Smooth muscle cell (in vitro differentiated cells): ENCODE measurements at regions not wholly inside any gene's neighbourhood (a gene's known extent, or its start where the extent isn't known, plus 50 kb on each side); places are given as distances from the start of the nearest gene placed in this dataset.
A peak's percentile ranks its signal among the peaks of the same experiment; 100 is the strongest.

ENCODE experiments used
- DNase-seq: peaks from one replicate; lab custom pipeline; 2025; ENCODE audit not compliant: unreplicated experiment; lab: John Stamatoyannopoulos, UW
- H2AFZ ChIP-seq: fragments of 200-600 bp; sonication (generic); 2 replicates; pipeline ENCODE4 v1.6.0; 2016; ENCODE audit warnings: antibody characterized with exemption, low read depth, mild to moderate bottlenecking
- H3F3A ChIP-seq: fragments of 200-600 bp; sonication (generic); 2 replicates; pipeline ENCODE4 v1.6.0; 2017; ENCODE audit warnings: antibody characterized with exemption, low read depth
- H3K27ac ChIP-seq: fragments of 200-600 bp; sonication (generic); 2 replicates; pipeline ENCODE4 v1.5.1; 2016; ENCODE audit warnings: low read depth, mild to moderate bottlenecking
- H3K27me3 ChIP-seq: fragments of 200-600 bp; sonication (generic); 2 replicates; pipeline ENCODE4 v1.6.1; 2016; ENCODE audit warnings: low read depth, mild to moderate bottlenecking
- H3K36me3 ChIP-seq: fragments of 200-600 bp; sonication (generic); 2 replicates; pipeline ENCODE4 v1.5.1; 2016; ENCODE audit warnings: low read depth
- H3K4me1 ChIP-seq: fragments of 200-600 bp; sonication (generic); 2 replicates; pipeline ENCODE4 v1.5.1; 2016; ENCODE audit warnings: low read depth
- H3K4me2 ChIP-seq: fragments of 200-600 bp; sonication (generic); 2 replicates; pipeline ENCODE4 v1.6.0; 2016; ENCODE audit warnings: mild to moderate bottlenecking
- H3K4me3 ChIP-seq: fragments of 200-600 bp; sonication (generic); 2 replicates; pipeline ENCODE4 v1.5.1; 2016; ENCODE audit warnings: mild to moderate bottlenecking
- H3K79me2 ChIP-seq: fragments of 200-600 bp; sonication (generic); 2 replicates; pipeline ENCODE4 v1.6.0; 2016; ENCODE audit warnings: low read depth, mild to moderate bottlenecking
- H3K9ac ChIP-seq: fragments of 200-600 bp; sonication (generic); 2 replicates; pipeline ENCODE4 v1.6.0; 2016; ENCODE audit warnings: low read depth
- H3K9me3 ChIP-seq: fragments of 200-600 bp; sonication (generic); replicated peaks from 2 replicates; pipeline ENCODE4 v1.5.1; 2016; ENCODE audit warnings: low read depth
- H4K20me1 ChIP-seq: fragments of 200-600 bp; sonication (generic); 2 replicates; pipeline ENCODE4 v1.6.0; 2016; ENCODE audit warnings: low read depth
- CTCF ChIP-seq: fragments of 200-600 bp; sonication (generic); IDR thresholded peaks from 2 replicates; pipeline ENCODE4 v1.5.1; 2017; ENCODE audit warnings: borderline replicate concordance, mild to moderate bottlenecking, antibody characterized with exemption; ENCODE audit not compliant: insufficient read depth, poor library complexity, severe bottlenecking
- WGBS: methylation state at CpG from one replicate; pipeline ENCODE4 v1.1.7; 2016; ENCODE audit warnings: low lambda C conversion rate; 5-methylcytosine and 5-hydroxymethylcytosine counted together

GRCh38 chr1:9440261-9440660 lies 99.0 kb upstream of the SLC25A33 start:
- peaks cover 31% of the 10 kb centered on the region for H3K4me1 ChIP-seq
- no peak overlapping the region for H3K9ac ChIP-seq
- no peak overlapping the region for H3K27ac ChIP-seq
- H2AFZ ChIP-seq: no peak overlapping the region
- no peak overlapping the region for H3K4me2 ChIP-seq
- peaks cover 32% of the 10 kb centered on the region for H3F3A ChIP-seq
- no peaks in the 10 kb centered on the region for H3K9me3 ChIP-seq
- DNase-seq: no peak
- H4K20me1 ChIP-seq: no peaks in the 10 kb centered on the region
- no peaks in the 10 kb centered on the region for H3K79me2 ChIP-seq
- H3K36me3 ChIP-seq: no peaks in the 10 kb centered on the region
- H3K27me3 ChIP-seq: no peaks in the 10 kb centered on the region
- no peak for TF ChIP-seq CTCF
- WGBS: 97% methylated on average over 7 of the region's 7 CpGs
- H3K4me3 ChIP-seq: no peak overlapping the region

GRCh38 chr1:9440763-9441194 lies 98.5 kb upstream of the SLC25A33 start:
- DNase-seq: no peak
- Histone ChIP-seq H3K36me3 (no peaks in the 10 kb centered on the region), H4K20me1 (no peaks in the 10 kb centered on the region), H3K9me3 (no peaks in the 10 kb centered on the region), H3K4me1 (peaks cover 31% of the 10 kb centered on the region), H3K27ac (peak overlapping the region; percentile 72), H3K9ac (peak overlapping the region; percentile 5), H3K4me3 (no peak overlapping the region), H3K27me3 (no peaks in the 10 kb centered on the region), H3K79me2 (no peaks in the 10 kb centered on the region), H3K4me2 (no peak overlapping the region), H2AFZ (no peak overlapping the region), H3F3A (peaks cover 35% of the 10 kb centered on the region)
- 84% methylated on average over 3 of the region's 3 CpGs for WGBS
- TF ChIP-seq CTCF: no peak

GRCh38 chr1:9441451-9442133 lies 97.7 kb upstream of the SLC25A33 start:
- Histone ChIP-seq H3K27ac (peak overlapping the region; percentile 72), H3F3A (peaks cover 35% of the 10 kb centered on the region), H3K27me3 (no peaks in the 10 kb centered on the region), H3K4me2 (no peak overlapping the region), H3K9me3 (no peaks in the 10 kb centered on the region), H3K4me1 (peaks cover 31% of the 10 kb centered on the region), H3K9ac (peak overlapping the region; percentile 5), H2AFZ (no peak overlapping the region), H4K20me1 (no peaks in the 10 kb centered on the region), H3K4me3 (no peak overlapping the region), H3K36me3 (no peaks in the 10 kb centered on the region), H3K79me2 (no peaks in the 10 kb centered on the region)
- TF ChIP-seq CTCF: no peak
- DNase-seq: no peak
- WGBS: 49% methylated on average over 20 of the region's 20 CpGs

- WGBS: 66% methylated on average over 8 of the region's 8 CpGs
These were observed 96.9 kb upstream of the SLC25A33 start for GRCh38 chr1:9442278-9442846.

More at GRCh38 chr1:9442278-9442846, 96.9 kb upstream of the SLC25A33 start:
- peaks cover 35% of the 10 kb centered on the region for H3F3A ChIP-seq
- H3K79me2 ChIP-seq: no peaks in the 10 kb centered on the region
- H3K4me1 ChIP-seq: peaks cover 31% of the 10 kb centered on the region
- peak overlapping the region; percentile 72 for H3K27ac ChIP-seq
- no peak for TF ChIP-seq CTCF
- no peak overlapping the region for H2AFZ ChIP-seq
- no peak overlapping the region for H3K9ac ChIP-seq
- H4K20me1 ChIP-seq: no peaks in the 10 kb centered on the region
- no peak overlapping the region for H3K4me3 ChIP-seq
- no peaks in the 10 kb centered on the region for H3K27me3 ChIP-seq
- H3K36me3 ChIP-seq: no peaks in the 10 kb centered on the region
- peak overlapping the region; percentile 4 for H3K4me2 ChIP-seq
- no peak for DNase-seq
- H3K9me3 ChIP-seq: no peaks in the 10 kb centered on the region
